Adipocyte (in vitro differentiated cells): ENCODE measurements at regions not wholly inside any gene's neighbourhood (a gene's known extent, or its start where the extent isn't known, plus 50 kb on each side); places are given as distances from the start of the nearest gene placed in this dataset.

ENCODE experiments used
- DNase-seq: peaks from one replicate; pipeline ENCODE4 v3.0.0-alpha.2; 2015; ENCODE audit warnings: low read depth
- H3K27me3 ChIP-seq: replicated peaks from 2 replicates; pipeline ENCODE4 v1.7.0; 2013; ENCODE audit warnings: mild to moderate bottlenecking, low read length, moderate library complexity; ENCODE audit not compliant: control insufficient read depth, insufficient read depth
- H3K36me3 ChIP-seq: 2 replicates; pipeline ENCODE4 v1.7.0; 2013; ENCODE audit warnings: low read length, mild to moderate bottlenecking, moderate library complexity; ENCODE audit not compliant: control insufficient read depth, insufficient read depth, severe bottlenecking
- H3K4me1 ChIP-seq: 2 replicates; pipeline ENCODE4 v1.7.0; 2013; ENCODE audit warnings: mild to moderate bottlenecking, low read length, moderate library complexity; ENCODE audit not compliant: control insufficient read depth, insufficient read depth
- H3K4me3 ChIP-seq: 2 replicates; pipeline ENCODE4 v1.7.0; 2013; ENCODE audit warnings: mild to moderate bottlenecking, low read length, moderate library complexity
- H3K9ac ChIP-seq: 2 replicates; pipeline ENCODE4 v1.7.0; 2013; ENCODE audit warnings: mild to moderate bottlenecking, low read length, moderate library complexity
- H3K9me3 ChIP-seq: 2 replicates; pipeline ENCODE4 v1.7.0; 2013; ENCODE audit warnings: mild to moderate bottlenecking, low read length, moderate library complexity; ENCODE audit not compliant: control insufficient read depth

- Histone ChIP-seq H3K9me3 (peaks cover 4% of the 10 kb centered on the region), H3K4me1 (peaks cover 10% of the 10 kb centered on the region), H3K36me3 (no peaks in the 10 kb centered on the region), H3K4me3 (no peak overlapping the region), H3K27me3 (no peaks in the 10 kb centered on the region), H3K9ac (no peak overlapping the region)
- DNase-seq: no peak
Observed at GRCh38 chr9:88643931-88644330, 109.0 kb downstream of the NXNL2 start.

GRCh38 chr9:88645172-88645878 lies 110.3 kb downstream of the NXNL2 start:
- H3K9me3 ChIP-seq: peaks cover 4% of the 10 kb centered on the region
- no peak overlapping the region for H3K9ac ChIP-seq
- DNase-seq: peak; percentile 48
- peak overlapping the region; percentile 12 for H3K4me3 ChIP-seq
- no peaks in the 10 kb centered on the region for H3K27me3 ChIP-seq
- no peaks in the 10 kb centered on the region for H3K36me3 ChIP-seq
- H3K4me1 ChIP-seq: peaks cover 10% of the 10 kb centered on the region

- Histone ChIP-seq H3K9ac (no peak overlapping the region), H3K27me3 (no peaks in the 10 kb centered on the region), H3K9me3 (peaks cover 4% of the 10 kb centered on the region), H3K4me1 (peaks cover 10% of the 10 kb centered on the region), H3K4me3 (peak overlapping the region; percentile 12), H3K36me3 (no peaks in the 10 kb centered on the region)
- DNase-seq: no peak
Observed at GRCh38 chr9:88645879-88646199, 110.9 kb downstream of the NXNL2 start.

GRCh38 chr9:88646539-88647300 lies 111.7 kb downstream of the NXNL2 start:
- peaks cover 19% of the 10 kb centered on the region for H3K4me1 ChIP-seq
- DNase-seq: no peak
- no peak overlapping the region for H3K4me3 ChIP-seq
- H3K9me3 ChIP-seq: peaks cover 4% of the 10 kb centered on the region
- H3K9ac ChIP-seq: no peak overlapping the region
- H3K27me3 ChIP-seq: no peaks in the 10 kb centered on the region
- H3K36me3 ChIP-seq: no peaks in the 10 kb centered on the region

GRCh38 chr9:88651682-88652633 lies 117.0 kb downstream of the NXNL2 start:
- Histone ChIP-seq H3K27me3 (no peaks in the 10 kb centered on the region), H3K9ac (peak overlapping the region; percentile 62), H3K9me3 (no peaks in the 10 kb centered on the region), H3K4me1 (peaks cover 39% of the 10 kb centered on the region), H3K36me3 (no peaks in the 10 kb centered on the region), H3K4me3 (peak overlapping the region; percentile 70)
- peak; percentile 98 for DNase-seq

- Histone ChIP-seq H3K4me3 (peak overlapping the region; percentile 70), H3K9ac (peak overlapping the region; percentile 62)
- DNase-seq: peak; percentile 70
Observed at GRCh38 chr9:88652876-88653275, 117.9 kb downstream of the NXNL2 start.

GRCh38 chr9:88653406-88653805 lies 118.4 kb downstream of the NXNL2 start:
- Histone ChIP-seq H3K36me3 (no peaks in the 10 kb centered on the region), H3K9me3 (no peaks in the 10 kb centered on the region), H3K9ac (peak overlapping the region; percentile 62), H3K4me1 (peaks cover 47% of the 10 kb centered on the region), H3K27me3 (no peaks in the 10 kb centered on the region), H3K4me3 (peak overlapping the region; percentile 70)
- DNase-seq: no peak

More at GRCh38 chr9:88652876-88653275, 117.9 kb downstream of the NXNL2 start:
- Histone ChIP-seq H3K9me3 (no peaks in the 10 kb centered on the region), H3K4me1 (peaks cover 42% of the 10 kb centered on the region), H3K36me3 (no peaks in the 10 kb centered on the region), H3K27me3 (no peaks in the 10 kb centered on the region)

GRCh38 chr9:88653911-88654310 lies 118.9 kb downstream of the NXNL2 start:
- Histone ChIP-seq H3K4me1 (peaks cover 50% of the 10 kb centered on the region), H3K9me3 (no peaks in the 10 kb centered on the region), H3K9ac (peak overlapping the region; percentile 62), H3K4me3 (peak overlapping the region; percentile 70), H3K27me3 (no peaks in the 10 kb centered on the region), H3K36me3 (no peaks in the 10 kb centered on the region)
- peak; percentile 75 for DNase-seq

- Histone ChIP-seq H3K9ac (peak overlapping the region; percentile 5), H3K4me1 (peaks cover 33% of the 10 kb centered on the region), H3K27me3 (no peaks in the 10 kb centered on the region), H3K36me3 (no peaks in the 10 kb centered on the region), H3K4me3 (no peak overlapping the region), H3K9me3 (no peaks in the 10 kb centered on the region)
- no peak for DNase-seq
Observed at GRCh38 chr9:88657893-88658292, 122.9 kb downstream of the NXNL2 start.

- DNase-seq: peak; percentile 27
- Histone ChIP-seq H3K4me3 (no peak overlapping the region), H3K9ac (no peak overlapping the region), H3K9me3 (no peaks in the 10 kb centered on the region), H3K36me3 (no peaks in the 10 kb centered on the region), H3K4me1 (peaks cover 28% of the 10 kb centered on the region), H3K27me3 (no peaks in the 10 kb centered on the region)
Observed at GRCh38 chr9:88658311-88658822, 123.4 kb downstream of the NXNL2 start.

GRCh38 chr9:88659126-88659525 lies 124.1 kb downstream of the NXNL2 start:
- H3K4me3 ChIP-seq: no peak overlapping the region
- no peaks in the 10 kb centered on the region for H3K36me3 ChIP-seq
- no peak for DNase-seq
- H3K9ac ChIP-seq: no peak overlapping the region
- no peaks in the 10 kb centered on the region for H3K27me3 ChIP-seq
- H3K4me1 ChIP-seq: peaks cover 23% of the 10 kb centered on the region
- peaks cover 4% of the 10 kb centered on the region for H3K9me3 ChIP-seq
